Left hindlimb (tissue), 1 donor: ENCODE measurements at regions not wholly inside any gene's neighbourhood (a gene's known extent, or its start where the extent isn't known, plus 50 kb on each side); places are given as distances from the start of the nearest gene placed in this dataset.
A peak's percentile ranks its signal among the peaks of the same experiment; 100 is the strongest.

ENCODE experiments used
- DNase-seq: peaks from one replicate; pipeline ENCODE4 v3.0.0-alpha.2; 2018

- DNase-seq = no peak
Measured at GRCh38 chr4:57661517-57662090, 551.4 kb upstream of the IGFBP7 start.

- no peak for DNase-seq
Measured at GRCh38 chr4:57658673-57659072, 548.5 kb upstream of the IGFBP7 start.

DNA sequence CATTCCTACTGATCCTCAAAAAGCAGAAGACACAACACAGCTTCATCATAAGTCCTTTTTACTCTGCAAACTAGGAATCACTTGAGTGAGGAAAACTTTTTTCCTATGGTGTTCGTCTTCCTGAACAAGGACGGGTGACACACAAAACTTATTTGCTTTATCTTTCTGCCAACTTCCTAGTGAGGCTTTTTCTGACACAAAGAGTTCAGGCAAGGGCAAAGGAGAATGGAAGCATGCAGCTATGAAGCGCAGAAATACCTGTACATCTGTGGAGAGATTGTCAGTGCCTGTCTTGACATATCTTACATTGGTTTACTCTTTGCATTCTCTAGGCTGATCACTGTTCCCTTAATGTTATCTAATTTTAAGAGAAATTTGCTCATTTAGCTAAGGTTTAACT is 548.0 kb upstream of the IGFBP7 start:
- DNase-seq = no peak

GRCh38 chr4:57655342-57655741 is 545.2 kb upstream of the IGFBP7 start:
- DNase-seq = no peak

- no peak for DNase-seq
Measured at GRCh38 chr4:57652779-57653178, 542.6 kb upstream of the IGFBP7 start.

GRCh38 chr4:57640391-57641100 is 530.4 kb upstream of the IGFBP7 start:
- DNase-seq = no peak

DNA sequence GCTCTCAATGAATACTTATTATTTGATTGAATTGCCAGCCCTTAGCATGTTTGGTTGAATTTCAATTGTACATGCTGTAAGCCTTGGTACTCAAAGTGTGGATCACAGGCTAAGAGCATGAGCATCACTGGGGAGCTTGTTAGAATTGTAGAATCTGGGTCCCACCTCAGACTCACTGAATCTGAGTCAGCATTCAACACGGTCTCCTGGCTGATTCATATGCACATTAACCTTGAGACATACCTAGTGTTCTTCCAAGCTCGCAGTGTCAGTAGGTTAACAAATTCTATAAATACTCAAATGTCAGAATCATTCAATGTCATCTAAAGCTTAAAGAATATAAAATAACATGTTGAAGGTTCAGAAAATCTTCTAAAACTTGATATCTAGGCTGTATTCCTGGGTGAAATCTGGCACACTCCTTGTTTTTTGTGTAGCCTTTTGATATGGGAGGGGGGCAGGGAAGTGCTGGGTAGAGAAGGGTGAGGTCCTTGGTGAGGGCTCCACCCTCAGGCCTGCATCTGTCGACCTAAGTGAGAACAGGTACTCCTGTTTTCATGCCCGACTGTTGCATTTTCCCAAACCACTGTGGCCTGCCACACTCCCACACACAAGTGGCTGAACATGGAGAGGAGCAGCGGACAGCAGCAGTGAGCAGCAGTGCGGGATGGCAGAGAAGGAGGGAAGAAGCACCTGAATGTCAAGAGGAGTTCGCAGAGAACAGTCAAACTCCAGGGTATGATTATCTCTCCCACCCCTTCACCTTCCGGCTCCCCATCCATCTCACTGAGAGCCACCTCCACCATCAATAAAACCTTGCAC is 529.6 kb upstream of the IGFBP7 start:
- DNase-seq = no peak

DNA sequence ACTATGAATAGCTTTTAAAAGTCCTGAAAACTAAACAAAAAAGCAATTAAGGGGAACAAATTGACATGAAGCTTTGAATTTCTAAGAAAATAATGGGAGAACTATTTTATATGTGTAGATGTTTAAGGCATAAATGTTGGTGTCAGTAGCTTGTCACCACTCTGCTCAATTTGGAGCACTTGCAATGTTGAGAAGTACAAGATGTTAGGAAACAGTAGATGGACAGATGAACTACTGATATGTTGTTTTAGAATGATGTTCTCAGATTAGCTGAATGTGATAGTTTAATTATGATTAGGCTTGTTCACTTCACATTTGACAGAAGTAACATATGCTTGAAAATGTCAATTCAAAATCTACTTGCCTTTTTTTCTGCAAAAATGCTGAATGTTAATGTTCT is 525.7 kb upstream of the IGFBP7 start:
- no peak for DNase-seq

- DNase-seq = no peak
Measured at GRCh38 chr4:57633212-57633859, 523.2 kb upstream of the IGFBP7 start.

- DNase-seq = no peak
Measured at GRCh38 chr4:57632564-57632963, 522.4 kb upstream of the IGFBP7 start.

DNA sequence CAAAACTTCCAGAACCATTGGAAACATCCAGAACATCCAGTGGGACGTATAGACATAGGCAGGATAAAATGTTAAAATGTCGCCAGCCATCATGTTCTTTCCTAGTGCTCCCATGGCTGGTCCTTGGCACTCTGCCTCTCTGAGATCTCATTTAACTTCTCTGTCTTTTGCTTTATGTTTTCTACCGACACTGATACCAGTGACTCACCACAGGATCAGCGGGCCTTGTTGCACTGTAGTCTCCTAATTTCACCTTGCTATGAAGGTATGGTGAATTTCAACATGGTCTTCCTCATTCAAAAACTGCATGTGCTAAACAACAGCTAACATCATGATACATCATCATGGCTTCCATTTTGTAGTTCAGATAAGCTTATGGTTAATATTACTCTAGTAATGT is 521.0 kb upstream of the IGFBP7 start:
- no peak for DNase-seq

DNA sequence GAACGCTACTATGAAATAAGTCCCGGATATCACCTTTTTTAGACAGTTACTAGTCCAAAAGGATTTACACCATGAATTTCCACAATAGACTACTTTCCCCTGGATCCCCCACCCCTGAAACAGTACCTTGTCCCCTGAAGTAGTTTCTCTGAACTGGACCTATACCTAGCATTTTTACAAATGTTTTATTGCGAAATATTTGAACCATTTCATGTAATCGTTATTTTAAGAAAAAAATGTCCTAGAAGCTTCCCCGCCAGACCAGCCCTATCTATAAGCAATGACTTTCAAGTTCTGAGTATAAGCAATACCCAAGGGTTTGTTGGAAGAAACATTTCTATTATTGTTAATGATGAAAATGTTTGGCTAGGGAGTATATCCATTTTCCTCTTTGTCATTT is 517.8 kb upstream of the IGFBP7 start:
- DNase-seq = no peak

DNA sequence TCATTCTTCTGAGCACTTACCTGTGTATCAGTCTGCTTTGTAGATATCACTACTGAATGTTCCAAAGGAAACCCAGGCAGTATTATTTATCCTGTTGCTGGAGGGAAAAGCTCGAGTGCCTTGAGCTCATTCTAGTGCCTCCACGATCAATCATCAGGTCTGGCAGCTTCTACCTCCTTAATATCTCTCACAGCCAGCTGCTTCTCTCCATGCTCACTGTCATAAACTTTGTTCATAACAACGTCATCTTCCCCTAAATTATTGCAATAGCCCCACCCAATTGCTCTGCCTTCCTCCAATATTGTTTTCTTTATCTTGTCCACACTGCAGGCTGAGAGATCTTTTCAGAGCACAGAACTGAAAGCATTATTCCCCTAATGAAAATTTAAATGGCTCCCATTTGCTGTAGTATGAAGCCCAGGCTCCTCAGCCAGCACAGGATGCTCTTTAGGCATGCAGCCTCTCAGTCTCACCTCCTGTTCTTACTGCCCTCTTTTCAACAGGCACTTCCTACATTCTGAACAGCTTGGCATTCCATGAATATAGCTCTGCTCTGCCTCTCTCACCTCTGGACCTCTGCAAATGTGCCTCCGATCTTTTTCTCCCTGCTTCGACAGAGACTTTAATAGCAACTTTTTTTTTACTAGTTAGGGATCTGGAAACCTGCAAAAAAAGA is 504.2 kb upstream of the IGFBP7 start:
- DNase-seq = no peak

DNA sequence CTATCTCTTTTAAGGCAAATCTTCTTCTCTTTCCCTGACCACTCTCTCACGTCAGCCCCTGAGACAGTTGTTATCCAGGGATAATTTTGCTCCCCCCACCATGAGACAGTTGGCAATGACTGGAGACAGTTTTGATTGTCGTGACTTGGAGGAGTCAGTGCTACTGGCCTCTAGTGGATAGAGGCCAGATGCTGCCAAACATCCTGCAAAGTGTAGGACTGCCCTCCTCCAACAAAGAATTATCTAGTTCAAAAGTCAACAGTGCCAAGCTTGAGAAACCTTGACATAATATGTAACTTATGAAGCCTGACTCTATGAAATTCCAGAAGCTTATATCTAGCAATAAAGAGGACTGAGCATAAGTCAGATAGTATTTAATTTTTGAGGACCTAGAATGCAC is 502.1 kb upstream of the IGFBP7 start:
- no peak for DNase-seq

GRCh38 chr4:57607566-57608180 is 497.5 kb upstream of the IGFBP7 start:
- DNase-seq = peak; percentile 23

DNA sequence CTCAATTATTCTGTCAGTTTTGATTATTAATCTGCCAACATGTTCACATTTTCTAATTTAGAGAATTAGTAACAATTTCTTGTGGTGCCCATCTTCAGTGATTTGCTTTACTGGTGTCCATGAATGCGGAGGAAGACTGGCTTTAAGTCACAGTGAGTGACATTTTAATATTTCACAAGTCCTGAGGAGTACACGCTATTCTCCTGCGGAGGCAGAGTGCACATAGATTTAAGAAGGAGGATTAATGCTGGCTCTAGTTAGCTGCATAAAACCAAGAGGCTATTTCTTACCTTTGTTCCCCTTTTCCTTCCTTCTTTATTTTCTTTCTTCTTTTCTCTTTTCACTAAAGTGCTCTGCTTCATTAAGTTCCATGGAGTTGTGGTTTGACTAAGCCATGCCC is 495.2 kb upstream of the IGFBP7 start:
- DNase-seq = no peak

- no peak for DNase-seq
Measured at GRCh38 chr4:57602141-57602540, 492.0 kb upstream of the IGFBP7 start.

DNA sequence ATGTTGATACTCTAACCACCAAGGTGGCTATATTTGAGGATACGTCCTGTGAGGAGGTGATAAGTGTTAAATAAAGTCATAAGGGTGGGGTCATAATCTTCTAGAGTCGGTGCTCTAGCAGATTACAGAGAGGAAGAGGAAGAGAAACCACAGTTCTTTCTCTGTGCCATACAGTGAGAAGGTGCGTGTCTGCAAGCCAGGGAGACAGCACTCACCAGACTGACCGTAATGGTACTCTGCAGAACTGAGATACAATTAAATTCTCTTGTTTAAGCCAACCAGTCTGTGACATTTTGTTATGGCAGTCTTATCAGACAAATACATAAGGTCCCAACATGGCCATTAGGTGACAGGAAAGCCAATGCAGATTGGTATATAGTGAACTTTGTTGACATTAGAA is 480.9 kb upstream of the IGFBP7 start:
- DNase-seq = no peak

DNA sequence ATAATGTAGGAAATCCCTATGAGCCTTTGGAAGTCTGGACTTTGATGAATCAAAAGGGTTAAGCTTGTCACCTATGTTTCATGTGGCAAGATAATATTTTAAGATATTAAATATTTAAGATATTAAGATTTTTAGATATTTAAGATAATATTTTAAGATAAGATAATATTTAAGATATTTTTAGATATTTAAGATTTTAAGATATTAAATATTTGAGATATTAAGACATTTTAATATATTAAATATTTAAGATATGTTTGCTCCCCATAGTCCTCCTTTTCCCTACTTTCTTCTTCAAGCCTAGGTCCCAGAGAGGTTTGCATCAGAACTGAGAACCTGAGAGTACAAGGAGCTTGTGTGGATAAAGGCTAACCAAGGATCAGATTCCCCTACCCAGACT is 478.4 kb upstream of the IGFBP7 start:
- DNase-seq = no peak

DNA sequence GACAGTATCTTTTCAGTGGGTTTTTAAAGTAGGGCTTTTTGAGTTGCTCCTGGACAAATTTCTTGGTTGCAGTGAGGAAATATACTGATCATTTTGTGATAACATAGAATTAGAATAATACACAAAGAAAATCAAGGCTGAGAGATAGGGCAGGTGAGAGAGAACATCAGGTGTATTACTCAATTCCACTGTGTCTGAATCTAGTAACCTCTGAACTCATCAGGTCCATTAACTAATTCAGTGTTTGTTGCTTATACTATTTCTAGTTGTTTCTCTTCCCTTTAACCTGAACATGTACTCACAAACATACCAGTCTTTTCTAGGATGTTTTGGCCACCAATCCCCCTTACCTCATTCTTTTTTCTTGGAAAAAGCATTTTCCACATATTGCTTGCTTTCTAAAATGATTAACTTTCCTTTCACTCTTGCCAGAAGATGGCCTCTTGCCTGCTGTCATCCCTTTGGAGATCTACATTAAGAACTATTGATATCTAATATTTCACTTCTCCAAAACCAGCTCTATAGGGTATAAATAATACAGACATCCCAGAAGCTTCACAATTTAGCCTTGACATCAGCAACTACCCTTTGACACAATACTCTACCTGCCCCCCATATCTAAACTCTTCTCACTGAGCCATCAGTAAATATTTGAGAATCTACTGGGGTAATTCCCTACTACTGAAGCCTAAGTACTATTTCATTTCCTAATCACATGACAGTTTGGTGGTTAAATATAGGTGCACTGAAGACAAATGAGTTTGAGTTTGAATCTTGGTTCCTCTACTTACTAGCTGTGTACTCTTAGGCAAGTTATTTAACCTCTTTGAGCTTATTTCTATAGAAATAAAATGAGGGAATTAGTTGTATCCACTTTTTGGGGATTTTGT is 470.8 kb upstream of the IGFBP7 start:
- no peak for DNase-seq

- peak; percentile 72 for DNase-seq
Measured at GRCh38 chr4:57575426-57575825, 465.2 kb upstream of the IGFBP7 start.
